Thyroid gland (tissue), 4 donors: ENCODE measurements at regions not wholly inside any gene's neighbourhood (a gene's known extent, or its start where the extent isn't known, plus 50 kb on each side); places are given as distances from the start of the nearest gene placed in this dataset.

Experiments
- CTCF ChIP-seq, 6 experiments: fragments of 200-600 bp in 3 of 6; fragments of 450-650 bp in 3 of 6; sonication (generic) in 3 of 6; IDR thresholded peaks; one replicate each; pipeline ENCODE4 v1.5.1; 2016 to 2019; ENCODE audit warnings: antibody characterized with exemption in 6 of 6, mild to moderate bottlenecking in 2 of 6, inconsistent platforms in 1 of 6, moderate library complexity in 1 of 6
- POLR2A ChIP-seq, 2 donors: fragments of 450-650 bp; IDR thresholded peaks; one replicate each; pipeline ENCODE4 v1.6.1; 2017; ENCODE audit warnings: antibody characterized with exemption in 2 of 2, mild to moderate bottlenecking in 2 of 2, moderate library complexity in 1 of 2

DNA sequence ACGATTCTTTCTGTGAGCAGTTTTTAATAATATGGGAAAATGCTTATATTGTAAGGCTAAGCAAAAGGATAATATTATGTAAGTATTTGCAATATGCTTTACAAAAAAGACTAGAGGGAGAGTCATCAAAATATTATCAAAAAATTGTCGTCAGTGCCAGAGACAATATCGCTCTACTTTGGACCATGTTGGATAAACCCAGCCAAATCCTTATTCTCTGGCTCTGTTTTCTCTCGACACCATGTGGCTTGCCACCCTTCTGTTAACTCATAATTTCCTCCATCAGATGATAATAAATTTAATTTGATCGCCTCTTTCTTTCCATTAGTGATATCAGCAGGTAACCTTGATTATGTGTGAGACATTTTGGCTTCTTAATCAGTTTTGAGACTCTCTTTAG lies 129.9 kb downstream of the CDC42EP3 start:
- TF ChIP-seq CTCF (IDR thresholded peaks at IDR 0.05) (no peak), POLR2A (IDR thresholded peaks at IDR 0.05) (no peak)
